COR-L47 (cell line): ENCODE measurements at regions not wholly inside any gene's neighbourhood (a gene's known extent, or its start where the extent isn't known, plus 50 kb on each side); places are given as distances from the start of the nearest gene placed in this dataset.
"Not testable (repeated sequence)": the region's sequence is repeated elsewhere in the genome, so short reads cannot be mapped to it uniquely, and the experiment has no call there.

Source experiments
- DNase-seq: peaks from one replicate; lab custom pipeline; 2025; lab: John Stamatoyannopoulos, UW

GRCh38 chr1:120941066-120941465 lies 51.5 kb downstream of the PPIAL4A start:
- not testable (repeated sequence) for DNase-seq

- not testable (repeated sequence) for DNase-seq
Measured at GRCh38 chr1:120941836-120942217, 52.3 kb downstream of the PPIAL4A start.

GRCh38 chr1:120942218-120942944 lies 52.8 kb downstream of the PPIAL4A start:
- DNase-seq = peak; percentile 13

GRCh38 chr1:120942945-120943319 lies 53.4 kb downstream of the PPIAL4A start:
- not testable (repeated sequence) for DNase-seq

- not testable (repeated sequence) for DNase-seq
Measured at GRCh38 chr1:120944691-120945090, 55.1 kb downstream of the PPIAL4A start.

- not testable (repeated sequence) for DNase-seq
Measured at GRCh38 chr1:120945122-120945521, 55.6 kb downstream of the PPIAL4A start.

GRCh38 chr1:120947114-120947513 lies 57.5 kb downstream of the PPIAL4A start:
- not testable (repeated sequence) for DNase-seq

GRCh38 chr1:120949724-120950123 lies 60.2 kb downstream of the PPIAL4A start:
- not testable (repeated sequence) for DNase-seq

GRCh38 chr1:120950633-120951032 lies 61.1 kb downstream of the PPIAL4A start:
- DNase-seq = not testable (repeated sequence)

- not testable (repeated sequence) for DNase-seq
Measured at GRCh38 chr1:120951100-120951499, 61.5 kb downstream of the PPIAL4A start.

- not testable (repeated sequence) for DNase-seq
Measured at GRCh38 chr1:120952207-120952870, 62.8 kb downstream of the PPIAL4A start.

- DNase-seq = not testable (repeated sequence)
Measured at GRCh38 chr1:120952871-120953265, 63.3 kb downstream of the PPIAL4A start.

GRCh38 chr1:120954736-120955135 lies 65.2 kb downstream of the PPIAL4A start:
- DNase-seq = no peak

GRCh38 chr1:120955961-120956360 lies 66.4 kb downstream of the PPIAL4A start:
- not testable (repeated sequence) for DNase-seq

- not testable (repeated sequence) for DNase-seq
Measured at GRCh38 chr1:120966018-120966417, 76.4 kb downstream of the PPIAL4A start.

- not testable (repeated sequence) for DNase-seq
Measured at GRCh38 chr1:120972863-120973262, 83.3 kb downstream of the PPIAL4A start.

- DNase-seq = not testable (repeated sequence)
Measured at GRCh38 chr1:120973836-120974235, 84.3 kb downstream of the PPIAL4A start.

- not testable (repeated sequence) for DNase-seq
Measured at GRCh38 chr1:120977279-120977678, 87.7 kb downstream of the PPIAL4A start.

GRCh38 chr1:120981489-120982094 lies 92.0 kb downstream of the PPIAL4A start:
- not testable (repeated sequence) for DNase-seq

GRCh38 chr1:120994614-120995013 lies 105.0 kb downstream of the PPIAL4A start:
- DNase-seq = not testable (repeated sequence)

GRCh38 chr1:120995025-120995424 lies 105.5 kb downstream of the PPIAL4A start:
- not testable (repeated sequence) for DNase-seq

GRCh38 chr1:121001090-121001726 lies 111.6 kb downstream of the PPIAL4A start:
- not testable (repeated sequence) for DNase-seq
